BLaER1 (cell line): ENCODE measurements at regions not wholly inside any gene's neighbourhood (a gene's known extent, or its start where the extent isn't known, plus 50 kb on each side); places are given as distances from the start of the nearest gene placed in this dataset.

Experiments used
- H3K27ac ChIP-seq: shearing (Covaris generic); formaldehyde crosslinking; 2 replicates; pipeline ENCODE4 v1.8.1; 2022
- H3K27me3 ChIP-seq: shearing (Covaris generic); formaldehyde crosslinking; 2 replicates; pipeline ENCODE4 v1.8.1; 2022
- H3K36me3 ChIP-seq: shearing (Covaris generic); formaldehyde crosslinking; 2 replicates; pipeline ENCODE4 v1.8.1; 2022
- H3K4me1 ChIP-seq: shearing (Covaris generic); formaldehyde crosslinking; 2 replicates; pipeline ENCODE4 v1.8.1; 2022
- H3K4me2 ChIP-seq: shearing (Covaris generic); formaldehyde crosslinking; 2 replicates; pipeline ENCODE4 v1.8.1; 2022
- H3K4me3 ChIP-seq: shearing (Covaris generic); formaldehyde crosslinking; 2 replicates; pipeline ENCODE4 v1.8.1; 2022
- H3K9ac ChIP-seq: shearing (Covaris generic); formaldehyde crosslinking; 2 replicates; pipeline ENCODE4 v1.8.1; 2022
- H3K9me3 ChIP-seq: shearing (Covaris generic); formaldehyde crosslinking; 2 replicates; pipeline ENCODE4 v1.8.1; 2022
- H4K20me1 ChIP-seq: shearing (Covaris generic); formaldehyde crosslinking; 2 replicates; pipeline ENCODE4 v1.8.1; 2022
- Cebpa-rat ChIP-seq: shearing (Covaris generic); IDR thresholded peaks from 2 replicates; pipeline ENCODE4 v1.8.1; 2022

- H3K27ac ChIP-seq, result no peak overlapping the region
- H3K9ac ChIP-seq, result no peak overlapping the region
- H3K27me3 ChIP-seq, result no peaks in the 10 kb centered on the region
- H4K20me1 ChIP-seq, result no peaks in the 10 kb centered on the region
- H3K4me1 ChIP-seq, result no peaks in the 10 kb centered on the region
- H3K9me3 ChIP-seq, result no peaks in the 10 kb centered on the region
- no peak for TF ChIP-seq Cebpa-rat
- no peak overlapping the region for H3K4me2 ChIP-seq
- no peaks in the 10 kb centered on the region for H3K36me3 ChIP-seq
- H3K4me3 ChIP-seq, result no peak overlapping the region
These were observed 272.9 kb downstream of the CDH20 start for GRCh38 chr18:61606068-61606660.

GRCh38 chr18:61605376-61606067 is 272.3 kb downstream of the CDH20 start:
- Histone ChIP-seq H3K4me2 (no peak overlapping the region), H3K27ac (no peak overlapping the region), H3K9ac (no peak overlapping the region), H3K9me3 (no peaks in the 10 kb centered on the region), H4K20me1 (no peaks in the 10 kb centered on the region), H3K27me3 (no peaks in the 10 kb centered on the region), H3K4me1 (no peaks in the 10 kb centered on the region), H3K36me3 (no peaks in the 10 kb centered on the region), H3K4me3 (no peak overlapping the region)
- no peak for TF ChIP-seq Cebpa-rat
